HepG2 (cell line): ENCODE measurements at regions not wholly inside any gene's neighbourhood (a gene's known extent, or its start where the extent isn't known, plus 50 kb on each side); places are given as distances from the start of the nearest gene placed in this dataset.

Source experiments
- CBX5 ChIP-seq: sonication (generic); formaldehyde crosslinking; IDR thresholded peaks from 2 replicates; pipeline ENCODE4 v1.4.0; 2020; ENCODE audit warnings: missing genetic modification reagents, borderline replicate concordance
- GPN1 ChIP-seq: sonication (generic); formaldehyde crosslinking; IDR thresholded peaks from 2 replicates; pipeline ENCODE4 v1.5.1; 2020; ENCODE audit warnings: missing genetic modification reagents, borderline replicate concordance
- KLF15 ChIP-seq: sonication (generic); formaldehyde crosslinking; IDR thresholded peaks from 2 replicates; pipeline ENCODE4 v1.8.1; 2023; ENCODE audit warnings: borderline replicate concordance, mild to moderate bottlenecking, inconsistent platforms, missing genetic modification reagents, mixed read lengths
- NFKBIZ ChIP-seq: IDR thresholded peaks from 2 replicates; pipeline ENCODE4 v1.6.1; 2018; ENCODE audit warnings: missing genetic modification reagents, missing compliant biosample characterization
- PRDM10 ChIP-seq: sonication (generic); formaldehyde crosslinking; IDR thresholded peaks from 2 replicates; pipeline ENCODE4 v1.4.0; 2020; ENCODE audit warnings: low read depth, missing genetic modification reagents
- SALL1 ChIP-seq: sonication (generic); formaldehyde crosslinking; IDR thresholded peaks from 2 replicates; pipeline ENCODE4 v1.8.0; 2022; ENCODE audit warnings: mild to moderate bottlenecking, missing genetic modification reagents
- SIX1 ChIP-seq: sonication (generic); formaldehyde crosslinking; IDR thresholded peaks from 2 replicates; pipeline ENCODE4 v1.4.0; 2020; ENCODE audit warnings: missing genetic modification reagents, borderline replicate concordance
- SNAI1 ChIP-seq: sonication (generic); formaldehyde crosslinking; IDR thresholded peaks from 2 replicates; pipeline ENCODE4 v1.5.0; 2020; ENCODE audit warnings: mild to moderate bottlenecking, missing genetic modification reagents, borderline replicate concordance
- SP140L ChIP-seq: sonication (generic); formaldehyde crosslinking; IDR thresholded peaks from 2 replicates; pipeline ENCODE4 v1.4.0; 2020; ENCODE audit warnings: missing genetic modification reagents, borderline replicate concordance
- ZFP36L2 ChIP-seq: sonication (generic); formaldehyde crosslinking; IDR thresholded peaks from 2 replicates; pipeline ENCODE4 v1.4.0; 2020; ENCODE audit warnings: missing genetic modification reagents
- ZFYVE20 ChIP-seq: sonication (generic); formaldehyde crosslinking; IDR thresholded peaks from 2 replicates; pipeline ENCODE4 v1.8.0; 2023; ENCODE audit warnings: low read depth, mild to moderate bottlenecking, moderate library complexity, missing genetic modification reagents, borderline replicate concordance
- ZNF335 ChIP-seq: sonication (generic); formaldehyde crosslinking; IDR thresholded peaks from 2 replicates; pipeline ENCODE4 v1.4.0; 2020; ENCODE audit warnings: missing genetic modification reagents
- ZNF362 ChIP-seq: sonication (generic); formaldehyde crosslinking; IDR thresholded peaks from 2 replicates; pipeline ENCODE4 v1.4.0; 2020; ENCODE audit warnings: missing genetic modification reagents, mild to moderate bottlenecking, borderline replicate concordance
- ZNF552 ChIP-seq: sonication (generic); formaldehyde crosslinking; IDR thresholded peaks from 2 replicates; pipeline ENCODE4 v1.9.0; 2022; ENCODE audit warnings: missing genetic modification reagents, mild to moderate bottlenecking, borderline replicate concordance
- ZNF572 ChIP-seq: sonication (generic); formaldehyde crosslinking; IDR thresholded peaks from 2 replicates; pipeline ENCODE4 v1.5.1; 2020; ENCODE audit warnings: mild to moderate bottlenecking, missing genetic modification reagents
- ZNF7 ChIP-seq: IDR thresholded peaks from 2 replicates; pipeline ENCODE4 v1.6.1; 2016; ENCODE audit warnings: missing biosample characterization, missing genetic modification reagents
- ZNF772 ChIP-seq: sonication (generic); formaldehyde crosslinking; IDR thresholded peaks from 2 replicates; pipeline ENCODE4 v1.5.0; 2020; ENCODE audit warnings: mild to moderate bottlenecking, missing genetic modification reagents
- TF ChIP-seq, protein P1 (sequence below): sonication (generic); formaldehyde crosslinking; conservative IDR thresholded peaks from 2 replicates; pipeline ENCODE4 v1.4.0; 2020; ENCODE audit warnings: missing genetic modification reagents
- TF ChIP-seq, protein P2 (sequence below): sonication (generic); formaldehyde crosslinking; IDR thresholded peaks from 2 replicates; pipeline ENCODE4 v1.5.0; 2020; ENCODE audit warnings: missing genetic modification reagents
- TF ChIP-seq, protein P3 (sequence below): sonication (generic); formaldehyde crosslinking; IDR thresholded peaks from 2 replicates; pipeline ENCODE4 v1.5.1; 2020; ENCODE audit warnings: missing genetic modification reagents, mild to moderate bottlenecking, borderline replicate concordance

GRCh38 chr2:41836948-41837347 lies 210.9 kb upstream of the PKDCC start (continued):
- TF ChIP-seq KLF15 (CRISPR knock-in tag) (peak; percentile 66; the same call in 1 of the 2 replicates), NFKBIZ (peak; percentile 67; the same call in 1 of the 2 replicates), SP140L (CRISPR knock-in tag) (peak; percentile 91; the same call in 1 of the 2 replicates), ZNF772 (no peak), PRDM10 (CRISPR knock-in tag) (peak; percentile 68; the same call in 1 of the 2 replicates), ZFYVE20 (CRISPR knock-in tag) (peak; percentile 74; the same call in 1 of the 2 replicates), CBX5 (no peak), ZFP36L2 (CRISPR knock-in tag) (0 out of 2 replicates have a peak, but pooled peaks have one; percentile 79), SIX1 (CRISPR knock-in tag) (no peak), GPN1 (CRISPR knock-in tag) (peak; percentile 92), ZNF552 (CRISPR knock-in tag) (peak; percentile 40; the same call in 1 of the 2 replicates), ZNF335 (CRISPR knock-in tag) (peak; percentile 85; the same call in 1 of the 2 replicates), ZNF572 (CRISPR knock-in tag) (no peak), SALL1 (peak; percentile 70; the same call in 1 of the 2 replicates), SNAI1 (CRISPR knock-in tag) (peak; percentile 58; the same call in 1 of the 2 replicates), ZNF362 (CRISPR knock-in tag) (no peak), ZNF7 (CRISPR knock-in tag) (peak; percentile 51; the same call in 1 of the 2 replicates)
- TF ChIP-seq, protein P1, sequence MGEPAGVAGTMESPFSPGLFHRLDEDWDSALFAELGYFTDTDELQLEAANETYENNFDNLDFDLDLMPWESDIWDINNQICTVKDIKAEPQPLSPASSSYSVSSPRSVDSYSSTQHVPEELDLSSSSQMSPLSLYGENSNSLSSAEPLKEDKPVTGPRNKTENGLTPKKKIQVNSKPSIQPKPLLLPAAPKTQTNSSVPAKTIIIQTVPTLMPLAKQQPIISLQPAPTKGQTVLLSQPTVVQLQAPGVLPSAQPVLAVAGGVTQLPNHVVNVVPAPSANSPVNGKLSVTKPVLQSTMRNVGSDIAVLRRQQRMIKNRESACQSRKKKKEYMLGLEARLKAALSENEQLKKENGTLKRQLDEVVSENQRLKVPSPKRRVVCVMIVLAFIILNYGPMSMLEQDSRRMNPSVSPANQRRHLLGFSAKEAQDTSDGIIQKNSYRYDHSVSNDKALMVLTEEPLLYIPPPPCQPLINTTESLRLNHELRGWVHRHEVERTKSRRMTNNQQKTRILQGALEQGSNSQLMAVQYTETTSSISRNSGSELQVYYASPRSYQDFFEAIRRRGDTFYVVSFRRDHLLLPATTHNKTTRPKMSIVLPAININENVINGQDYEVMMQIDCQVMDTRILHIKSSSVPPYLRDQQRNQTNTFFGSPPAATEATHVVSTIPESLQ: no peak
- TF ChIP-seq, protein P2, sequence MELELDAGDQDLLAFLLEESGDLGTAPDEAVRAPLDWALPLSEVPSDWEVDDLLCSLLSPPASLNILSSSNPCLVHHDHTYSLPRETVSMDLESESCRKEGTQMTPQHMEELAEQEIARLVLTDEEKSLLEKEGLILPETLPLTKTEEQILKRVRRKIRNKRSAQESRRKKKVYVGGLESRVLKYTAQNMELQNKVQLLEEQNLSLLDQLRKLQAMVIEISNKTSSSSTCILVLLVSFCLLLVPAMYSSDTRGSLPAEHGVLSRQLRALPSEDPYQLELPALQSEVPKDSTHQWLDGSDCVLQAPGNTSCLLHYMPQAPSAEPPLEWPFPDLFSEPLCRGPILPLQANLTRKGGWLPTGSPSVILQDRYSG: no peak
- TF ChIP-seq, protein P3, sequence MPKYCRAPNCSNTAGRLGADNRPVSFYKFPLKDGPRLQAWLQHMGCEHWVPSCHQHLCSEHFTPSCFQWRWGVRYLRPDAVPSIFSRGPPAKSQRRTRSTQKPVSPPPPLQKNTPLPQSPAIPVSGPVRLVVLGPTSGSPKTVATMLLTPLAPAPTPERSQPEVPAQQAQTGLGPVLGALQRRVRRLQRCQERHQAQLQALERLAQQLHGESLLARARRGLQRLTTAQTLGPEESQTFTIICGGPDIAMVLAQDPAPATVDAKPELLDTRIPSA (CRISPR knock-in tag): no peak
